Muscle of leg (tissue), 3 donors: ENCODE measurements at regions not wholly inside any gene's neighbourhood (a gene's known extent, or its start where the extent isn't known, plus 50 kb on each side); places are given as distances from the start of the nearest gene placed in this dataset.

ENCODE experiments used
- DNase-seq: peaks from one replicate; pipeline ENCODE4 v3.0.0; 2013
- H3K27ac ChIP-seq: one replicate; pipeline ENCODE4 v1.5.1; 2013; ENCODE audit warnings: mild to moderate bottlenecking, low read length, control low read depth
- H3K27me3 ChIP-seq: one replicate; pipeline ENCODE4 v1.6.1; 2013; ENCODE audit warnings: low read length; ENCODE audit not compliant: control insufficient read depth, insufficient read depth
- H3K36me3 ChIP-seq: one replicate; pipeline ENCODE4 v1.6.1; 2013; ENCODE audit warnings: low read length; ENCODE audit not compliant: control insufficient read depth, insufficient read depth
- H3K4me1 ChIP-seq: one replicate; pipeline ENCODE4 v1.6.1; 2013; ENCODE audit warnings: low read length; ENCODE audit not compliant: control insufficient read depth, insufficient read depth
- H3K4me3 ChIP-seq: one replicate; pipeline ENCODE4 v1.5.1; 2013; ENCODE audit warnings: low read length, control low read depth
- H3K9me3 ChIP-seq: replicated peaks from 2 replicates; pipeline ENCODE4 v1.6.1; 2013; ENCODE audit warnings: low read depth, low read length; ENCODE audit not compliant: control insufficient read depth
- WGBS: methylation state at CpG from one replicate; pipeline ENCODE4 v1.1.5; 2013; ENCODE audit warnings: missing lambda C conversion rate; ENCODE audit not compliant: insufficient coverage; 5-methylcytosine and 5-hydroxymethylcytosine counted together

GRCh38 chr5:5612096-5612495 is 189.6 kb downstream of the ICE1 start:
- no peaks in the 10 kb centered on the region for H3K36me3 ChIP-seq
- H3K27me3 ChIP-seq = no peaks in the 10 kb centered on the region
- DNase-seq = no peak
- H3K4me3 ChIP-seq = no peak overlapping the region
- no peak overlapping the region for H3K27ac ChIP-seq
- H3K4me1 ChIP-seq = no peaks in the 10 kb centered on the region
- WGBS = 70% methylated on average over 2 of the region's 2 CpGs
- no peaks in the 10 kb centered on the region for H3K9me3 ChIP-seq

GRCh38 chr5:5609935-5610334 is 187.5 kb downstream of the ICE1 start:
- no peak overlapping the region for H3K27ac ChIP-seq
- no peaks in the 10 kb centered on the region for H3K36me3 ChIP-seq
- WGBS = 90% methylated on average over 4 of the region's 7 CpGs
- no peaks in the 10 kb centered on the region for H3K9me3 ChIP-seq
- H3K27me3 ChIP-seq = no peaks in the 10 kb centered on the region
- H3K4me3 ChIP-seq = no peak overlapping the region
- H3K4me1 ChIP-seq = no peaks in the 10 kb centered on the region
- DNase-seq = no peak

- WGBS = 83% methylated on average over 12 of the region's 15 CpGs
- DNase-seq = no peak
These were observed 182.8 kb downstream of the ICE1 start for GRCh38 chr5:5605170-5605764.

GRCh38 chr5:5602554-5602953 is 180.1 kb downstream of the ICE1 start:
- DNase-seq = no peak
- Histone ChIP-seq H3K27ac (no peak overlapping the region), H3K4me3 (no peak overlapping the region), H3K36me3 (no peaks in the 10 kb centered on the region), H3K27me3 (no peaks in the 10 kb centered on the region), H3K4me1 (no peaks in the 10 kb centered on the region), H3K9me3 (no peaks in the 10 kb centered on the region)
- WGBS = 100% methylated on average over 1 of the region's 1 CpG

More at GRCh38 chr5:5605170-5605764, 182.8 kb downstream of the ICE1 start:
- H3K27me3 ChIP-seq = no peaks in the 10 kb centered on the region
- H3K36me3 ChIP-seq = no peaks in the 10 kb centered on the region
- H3K9me3 ChIP-seq = no peaks in the 10 kb centered on the region
- H3K4me1 ChIP-seq = no peaks in the 10 kb centered on the region
- no peak overlapping the region for H3K27ac ChIP-seq
- H3K4me3 ChIP-seq = no peak overlapping the region

GRCh38 chr5:5598547-5599113 is 176.2 kb downstream of the ICE1 start:
- H3K4me1 ChIP-seq = no peaks in the 10 kb centered on the region
- no peak overlapping the region for H3K4me3 ChIP-seq
- no peaks in the 10 kb centered on the region for H3K9me3 ChIP-seq
- no peaks in the 10 kb centered on the region for H3K36me3 ChIP-seq
- no peaks in the 10 kb centered on the region for H3K27me3 ChIP-seq
- WGBS = 87% methylated on average over 5 of the region's 8 CpGs
- no peak overlapping the region for H3K27ac ChIP-seq
- no peak for DNase-seq

GRCh38 chr5:5593391-5593790 is 170.9 kb downstream of the ICE1 start:
- Histone ChIP-seq H3K27ac (no peak overlapping the region), H3K27me3 (no peaks in the 10 kb centered on the region), H3K4me1 (no peaks in the 10 kb centered on the region), H3K4me3 (no peak overlapping the region), H3K36me3 (no peaks in the 10 kb centered on the region), H3K9me3 (no peaks in the 10 kb centered on the region)
- no peak for DNase-seq

GRCh38 chr5:5592541-5592940 is 170.1 kb downstream of the ICE1 start:
- WGBS = no CpG with 5 or more reads among the region's 5 CpGs
- no peak for DNase-seq
- Histone ChIP-seq H3K4me1 (no peaks in the 10 kb centered on the region), H3K27ac (no peak overlapping the region), H3K27me3 (no peaks in the 10 kb centered on the region), H3K9me3 (no peaks in the 10 kb centered on the region), H3K4me3 (no peak overlapping the region), H3K36me3 (no peaks in the 10 kb centered on the region)

- Histone ChIP-seq H3K4me1 (no peaks in the 10 kb centered on the region), H3K9me3 (no peaks in the 10 kb centered on the region), H3K27ac (no peak overlapping the region), H3K36me3 (no peaks in the 10 kb centered on the region), H3K27me3 (no peaks in the 10 kb centered on the region), H3K4me3 (no peak overlapping the region)
- DNase-seq = no peak
- WGBS = 90% methylated on average over 2 of the region's 6 CpGs
These were observed 169.1 kb downstream of the ICE1 start for GRCh38 chr5:5591567-5591966.

- Histone ChIP-seq H3K27me3 (no peaks in the 10 kb centered on the region), H3K27ac (no peak overlapping the region), H3K36me3 (no peaks in the 10 kb centered on the region), H3K9me3 (no peaks in the 10 kb centered on the region), H3K4me1 (no peaks in the 10 kb centered on the region), H3K4me3 (no peak overlapping the region)
- no peak for DNase-seq
- WGBS = 86% methylated on average over 12 of the region's 12 CpGs
These were observed 167.4 kb downstream of the ICE1 start for GRCh38 chr5:5589857-5590256.

GRCh38 chr5:5588887-5589826 is 166.7 kb downstream of the ICE1 start:
- Histone ChIP-seq H3K27me3 (no peaks in the 10 kb centered on the region), H3K9me3 (no peaks in the 10 kb centered on the region), H3K27ac (no peak overlapping the region), H3K4me1 (no peaks in the 10 kb centered on the region), H3K36me3 (no peaks in the 10 kb centered on the region), H3K4me3 (no peak overlapping the region)
- WGBS = 61% methylated on average over 6 of the region's 12 CpGs
- DNase-seq = no peak
